Calu3 (cell line): ENCODE measurements at regions not wholly inside any gene's neighbourhood (a gene's known extent, or its start where the extent isn't known, plus 50 kb on each side); places are given as distances from the start of the nearest gene placed in this dataset.
"Not testable (repeated sequence)": the region's sequence is repeated elsewhere in the genome, so short reads cannot be mapped to it uniquely, and the experiment has no call there.

ENCODE experiments used
- BruUV-seq: library from RNA; stranded (reverse); fragments of 400-500 nt; replicated peaks from 2 replicates; lab custom pipeline; 2021; lab: Mats Ljungman, UMichigan
- CTCF ChIA-PET: fragments of 300-600 bp; sonication (Branson Sonifier 250); formaldehyde crosslinking; loops from one replicate; lab custom pipeline; 2022; ENCODE audit warnings: antibody characterized with exemption; lab: Charles Lee
- DNase-seq: peaks from one replicate; pipeline ENCODE4 v3.0.0; 2022
- H3K27ac Mint-ChIP-seq: one replicate; pipeline ENCODE4 v1.8.0; 2022; ENCODE audit warnings: mixed read lengths; ENCODE audit not compliant: unreplicated experiment
- H3K27me3 Mint-ChIP-seq: one replicate; pipeline ENCODE4 v1.8.0; 2022; ENCODE audit warnings: mixed read lengths; ENCODE audit not compliant: unreplicated experiment
- H3K36me3 Mint-ChIP-seq: one replicate; pipeline ENCODE4 v1.8.0; 2022; ENCODE audit warnings: mild to moderate bottlenecking, moderate library complexity, mixed read lengths; ENCODE audit not compliant: insufficient read depth, unreplicated experiment
- H3K4me1 Mint-ChIP-seq: one replicate; pipeline ENCODE4 v1.8.0; 2022; ENCODE audit warnings: mild to moderate bottlenecking, low read depth, mixed read lengths; ENCODE audit not compliant: unreplicated experiment
- H3K4me3 Mint-ChIP-seq: one replicate; pipeline ENCODE4 v1.8.0; 2022; ENCODE audit warnings: mild to moderate bottlenecking, low read depth, moderate library complexity, mixed read lengths; ENCODE audit not compliant: unreplicated experiment
- H3K9me3 Mint-ChIP-seq: one replicate; pipeline ENCODE4 v1.8.0; 2022; ENCODE audit warnings: low read depth, mixed read lengths; ENCODE audit not compliant: unreplicated experiment
- intact Hi-C: fragments of 100-400 bp; cut with micrococcal nuclease; formaldehyde crosslinking; loops from one replicate; pipeline ENCODE4 v1.10.0; 2022; ENCODE audit not compliant: unreplicated experiment
- TF ChIP-seq, protein P1 (sequence below): fragments of 200-600 bp; IDR thresholded peaks from one replicate; pipeline ENCODE4 v1.8.0; 2022; ENCODE audit warnings: antibody characterized with exemption; ENCODE audit not compliant: unreplicated experiment

DNA sequence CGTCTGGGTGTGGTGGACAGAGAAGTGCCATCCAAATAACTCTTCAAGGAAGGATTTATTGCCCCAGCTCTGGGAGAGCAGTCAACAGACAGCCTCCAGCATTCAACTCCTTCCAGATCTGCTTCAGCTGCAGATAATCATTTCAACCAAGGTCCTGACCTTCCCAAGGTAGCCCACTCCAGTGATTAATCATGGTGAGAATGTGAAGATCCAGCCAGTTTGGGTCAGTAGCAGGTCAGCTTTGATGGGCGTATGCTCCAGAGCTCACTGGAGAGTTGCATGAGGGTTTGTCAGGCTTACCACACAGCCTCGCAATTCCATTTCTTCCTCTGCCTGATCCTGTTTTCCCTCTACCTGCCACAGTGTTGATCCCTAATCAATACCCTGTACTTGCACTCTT is 214.5 kb upstream of the ZRANB2 start:
- no TSS peak for BruUV-seq
- CTCF ChIA-PET: no interaction called here
- H3K4me1 Mint-ChIP-seq: no peaks in the 10 kb centered on the region
- H3K27ac Mint-ChIP-seq: no peak overlapping the region
- intact Hi-C loops: no loop called here
- no peak overlapping the region for H3K4me3 Mint-ChIP-seq
- TF ChIP-seq, protein P1, sequence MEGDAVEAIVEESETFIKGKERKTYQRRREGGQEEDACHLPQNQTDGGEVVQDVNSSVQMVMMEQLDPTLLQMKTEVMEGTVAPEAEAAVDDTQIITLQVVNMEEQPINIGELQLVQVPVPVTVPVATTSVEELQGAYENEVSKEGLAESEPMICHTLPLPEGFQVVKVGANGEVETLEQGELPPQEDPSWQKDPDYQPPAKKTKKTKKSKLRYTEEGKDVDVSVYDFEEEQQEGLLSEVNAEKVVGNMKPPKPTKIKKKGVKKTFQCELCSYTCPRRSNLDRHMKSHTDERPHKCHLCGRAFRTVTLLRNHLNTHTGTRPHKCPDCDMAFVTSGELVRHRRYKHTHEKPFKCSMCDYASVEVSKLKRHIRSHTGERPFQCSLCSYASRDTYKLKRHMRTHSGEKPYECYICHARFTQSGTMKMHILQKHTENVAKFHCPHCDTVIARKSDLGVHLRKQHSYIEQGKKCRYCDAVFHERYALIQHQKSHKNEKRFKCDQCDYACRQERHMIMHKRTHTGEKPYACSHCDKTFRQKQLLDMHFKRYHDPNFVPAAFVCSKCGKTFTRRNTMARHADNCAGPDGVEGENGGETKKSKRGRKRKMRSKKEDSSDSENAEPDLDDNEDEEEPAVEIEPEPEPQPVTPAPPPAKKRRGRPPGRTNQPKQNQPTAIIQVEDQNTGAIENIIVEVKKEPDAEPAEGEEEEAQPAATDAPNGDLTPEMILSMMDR: no peak
- peaks cover 2% of the 10 kb centered on the region for H3K9me3 Mint-ChIP-seq
- no peak for DNase-seq
- no peaks in the 10 kb centered on the region for H3K36me3 Mint-ChIP-seq
- no peaks in the 10 kb centered on the region for H3K27me3 Mint-ChIP-seq

DNA sequence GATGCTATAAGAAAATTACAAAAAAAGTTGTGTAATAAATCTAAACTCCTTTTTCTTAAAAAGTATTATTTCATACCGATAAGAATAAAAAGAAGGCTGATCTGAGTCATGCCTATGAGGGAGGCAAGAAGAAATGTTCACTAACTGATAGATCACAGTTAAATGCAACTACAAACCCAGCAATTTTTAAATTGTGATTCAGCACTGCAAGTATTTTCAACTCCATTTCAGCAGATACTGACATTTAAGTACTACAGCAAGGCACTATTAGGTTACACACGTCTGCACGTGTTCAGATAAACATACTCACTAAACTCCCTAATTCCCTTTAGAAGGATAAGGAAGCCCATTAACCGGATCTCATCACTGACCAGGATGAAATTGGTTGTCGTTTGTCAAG is 213.3 kb upstream of the ZRANB2 start:
- Mint-ChIP-seq H3K4me1 (no peaks in the 10 kb centered on the region), H3K4me3 (no peak overlapping the region)
- no TSS peak for BruUV-seq

DNA sequence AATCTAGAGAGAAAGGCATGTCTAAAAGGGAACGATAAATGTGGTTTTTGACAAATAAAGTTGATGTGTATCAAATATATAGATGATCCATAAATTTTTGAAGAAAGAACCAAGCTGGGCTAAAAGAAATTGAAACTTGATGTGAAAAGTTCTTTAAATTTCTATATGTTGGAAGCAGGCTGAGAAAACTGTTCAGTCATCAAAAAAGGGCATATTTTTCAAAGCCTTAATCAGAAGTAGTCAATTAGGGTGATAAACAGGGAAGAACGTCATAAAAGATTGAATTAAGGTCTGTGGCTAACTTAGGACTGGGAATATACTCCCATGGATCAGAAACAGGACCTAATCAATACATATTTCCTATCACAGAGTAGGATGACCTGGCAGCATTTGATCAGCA is 211.4 kb upstream of the ZRANB2 start:
- Mint-ChIP-seq H3K9me3 (peaks cover 11% of the 10 kb centered on the region), H3K4me1 (no peaks in the 10 kb centered on the region), H3K27me3 (no peaks in the 10 kb centered on the region), H3K27ac (no peak overlapping the region), H3K4me3 (no peak overlapping the region), H3K36me3 (no peaks in the 10 kb centered on the region)
- intact Hi-C loops: no loop called here
- CTCF ChIA-PET: no interaction called here
- DNase-seq: no peak
- BruUV-seq: no TSS peak
- TF ChIP-seq, protein P1: no peak

More for the DNA sequence above, 213.3 kb upstream of the ZRANB2 start:
- CTCF ChIA-PET: no interaction called here
- no peaks in the 10 kb centered on the region for H3K27me3 Mint-ChIP-seq
- intact Hi-C loops: no loop called here
- TF ChIP-seq, protein P1: no peak
- no peak overlapping the region for H3K27ac Mint-ChIP-seq
- peaks cover 6% of the 10 kb centered on the region for H3K9me3 Mint-ChIP-seq
- H3K36me3 Mint-ChIP-seq: no peaks in the 10 kb centered on the region
- DNase-seq: no peak

DNA sequence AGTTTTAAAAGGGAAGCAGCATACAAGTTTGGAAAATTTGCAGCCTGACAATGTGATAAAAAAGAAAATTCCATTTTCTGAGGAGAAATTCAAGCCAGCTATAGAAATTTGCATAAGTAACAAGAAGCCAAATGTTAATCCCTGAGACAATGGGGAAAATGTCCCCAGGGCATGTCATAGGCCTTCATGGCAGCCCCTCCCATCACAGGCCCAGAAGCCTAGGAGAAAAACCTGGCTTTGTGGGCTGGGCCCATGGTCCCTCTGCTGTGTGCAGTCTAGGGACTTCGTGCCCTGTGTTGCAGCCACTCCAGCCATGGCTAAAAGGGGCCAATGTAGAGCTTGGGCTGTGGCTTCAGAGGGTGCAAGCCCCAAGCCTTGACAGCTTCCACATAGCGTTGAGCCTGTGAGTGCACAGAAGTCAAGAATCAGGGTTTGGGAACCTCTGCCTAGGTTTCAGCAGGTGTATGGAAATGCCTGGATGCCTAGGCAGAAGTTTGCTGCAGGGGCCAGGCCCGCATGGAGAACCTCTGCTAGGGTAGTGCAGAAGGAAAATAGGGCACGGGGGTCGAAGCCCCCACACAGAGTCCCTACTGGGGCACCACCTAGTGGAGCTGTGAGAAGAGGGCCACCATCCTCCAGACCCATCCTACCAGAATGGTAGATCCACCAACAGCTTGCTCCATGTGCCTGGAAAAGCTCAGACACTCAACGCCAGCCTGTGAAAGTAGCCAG is 209.8 kb upstream of the ZRANB2 start:
- H3K27me3 Mint-ChIP-seq, H3K4me3 Mint-ChIP-seq, H3K27ac Mint-ChIP-seq, CTCF ChIA-PET, H3K36me3 Mint-ChIP-seq, BruUV-seq, DNase-seq, H3K4me1 Mint-ChIP-seq, intact Hi-C loops: not testable (repeated sequence)
- peaks cover 11% of the 10 kb centered on the region for H3K9me3 Mint-ChIP-seq

DNA sequence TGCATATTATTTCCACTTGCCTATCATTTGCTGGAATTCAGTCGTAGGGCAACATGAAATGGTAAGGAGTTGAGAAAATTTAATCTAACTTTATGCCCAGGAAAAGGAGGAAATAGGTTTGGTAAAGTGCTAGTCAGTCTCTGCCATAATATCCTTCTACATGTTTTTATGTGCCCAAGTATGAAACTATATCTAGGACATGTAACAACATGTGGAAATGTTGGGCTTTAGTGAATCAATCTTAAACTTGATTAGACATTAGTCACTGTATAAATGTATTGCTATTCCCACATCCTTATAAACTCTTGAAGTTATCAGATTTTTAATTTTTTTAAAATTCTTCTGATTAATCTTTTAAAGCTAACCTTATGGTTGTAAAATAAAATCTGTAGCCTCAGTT is 204.7 kb upstream of the ZRANB2 start:
- Mint-ChIP-seq H3K4me1 (no peaks in the 10 kb centered on the region), H3K36me3 (no peaks in the 10 kb centered on the region), H3K9me3 (peaks cover 11% of the 10 kb centered on the region), H3K4me3 (no peak overlapping the region), H3K27me3 (no peaks in the 10 kb centered on the region), H3K27ac (no peak overlapping the region)
- no TSS peak for BruUV-seq
- CTCF ChIA-PET: no interaction called here
- TF ChIP-seq, protein P1: no peak
- no peak for DNase-seq
- intact Hi-C loops: no loop called here
